SKM-1 (cell line): ENCODE measurements at regions not wholly inside any gene's neighbourhood (a gene's known extent, or its start where the extent isn't known, plus 50 kb on each side); places are given as distances from the start of the nearest gene placed in this dataset.

Source experiments
- DNase-seq: peaks from one replicate; lab custom pipeline; 2025; ENCODE audit not compliant: unreplicated experiment; lab: John Stamatoyannopoulos, UW

DNA sequence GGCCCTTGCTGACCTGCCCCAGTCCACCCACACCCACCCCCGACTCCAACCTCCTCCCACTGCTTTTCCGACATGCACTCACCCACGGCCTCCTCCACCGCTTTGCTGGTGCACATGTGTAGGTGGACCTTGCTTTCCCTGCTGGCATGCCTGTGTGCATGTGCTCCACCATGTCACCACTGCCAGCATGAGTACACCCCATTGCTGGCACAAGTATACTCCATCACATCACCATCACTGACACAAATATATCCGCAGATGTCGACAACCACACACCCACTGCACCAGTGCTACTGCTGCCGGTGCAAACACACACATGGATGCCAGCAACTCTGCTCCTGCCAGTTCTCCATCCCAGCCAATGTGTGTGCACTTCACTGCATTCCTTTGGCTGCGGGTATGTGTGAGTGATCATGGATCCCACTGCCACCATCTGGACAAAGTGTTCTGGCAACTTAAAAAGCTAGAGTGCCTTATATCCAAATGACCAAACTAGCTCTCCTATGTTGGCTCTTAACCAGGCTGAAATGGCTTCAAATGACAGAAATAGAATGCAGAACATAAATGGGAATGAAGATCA, 1072.3 kb downstream of the RAPGEF2 start:
- no peak for DNase-seq

DNA sequence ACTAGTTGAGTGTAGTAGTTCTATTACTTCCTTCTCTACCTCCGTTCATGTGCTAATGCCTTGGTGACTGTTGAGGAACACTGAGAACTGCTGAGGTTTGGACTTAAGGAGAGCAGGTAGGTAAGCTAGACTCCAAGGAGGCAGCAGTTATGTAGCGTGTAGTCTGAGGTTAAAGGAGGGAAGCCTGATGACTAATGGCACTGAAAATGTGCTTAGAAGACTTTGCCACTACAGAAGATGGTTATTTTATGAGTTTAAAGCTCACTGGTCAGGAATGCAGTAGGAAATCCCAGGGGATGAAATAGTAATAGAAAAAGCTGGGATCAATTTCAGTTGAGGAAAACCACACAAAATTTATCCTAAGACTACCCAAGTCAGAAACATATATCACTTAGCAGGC, 1077.3 kb downstream of the RAPGEF2 start:
- no peak for DNase-seq

DNA sequence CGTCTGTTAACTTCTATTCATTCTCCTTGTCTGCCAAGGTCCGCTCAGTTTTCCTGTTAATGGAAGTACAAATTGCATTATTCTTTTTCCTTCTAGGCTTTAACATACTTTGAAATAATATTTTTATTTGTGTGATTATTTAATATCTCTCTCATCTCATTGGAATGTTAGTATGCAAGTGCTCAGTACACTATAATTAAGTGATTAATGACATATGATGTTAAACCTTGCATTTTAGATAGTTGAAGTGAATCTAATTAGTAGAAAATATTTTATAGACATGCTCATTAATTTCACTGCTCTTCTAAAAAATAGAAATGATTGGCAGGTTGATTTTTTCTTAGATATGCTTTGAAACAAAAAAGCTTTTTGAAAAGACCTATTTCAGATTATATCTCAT, 1079.8 kb downstream of the RAPGEF2 start:
- no peak for DNase-seq

GRCh38 chr4:160184884-160185283, 1082.0 kb downstream of the RAPGEF2 start:
- no peak for DNase-seq

DNA sequence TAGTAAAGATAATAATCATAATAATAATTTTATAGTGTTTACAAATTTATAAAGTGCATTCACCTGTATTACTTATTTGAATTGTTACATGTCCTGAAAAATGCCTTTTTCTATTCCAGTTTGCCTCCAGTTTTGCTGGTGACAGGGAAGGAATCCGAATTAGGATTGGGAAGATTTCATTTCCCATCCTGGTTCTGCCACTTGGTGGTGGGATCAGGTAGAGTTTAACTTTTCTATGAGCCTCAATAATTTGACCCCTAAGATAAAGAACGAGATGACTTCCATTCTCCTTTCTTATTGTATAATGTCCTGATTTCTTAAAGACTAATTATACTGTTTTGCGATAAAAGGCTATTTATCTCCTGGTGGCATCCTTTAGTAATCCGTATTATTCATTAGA, 1090.9 kb downstream of the RAPGEF2 start:
- no peak for DNase-seq

DNA sequence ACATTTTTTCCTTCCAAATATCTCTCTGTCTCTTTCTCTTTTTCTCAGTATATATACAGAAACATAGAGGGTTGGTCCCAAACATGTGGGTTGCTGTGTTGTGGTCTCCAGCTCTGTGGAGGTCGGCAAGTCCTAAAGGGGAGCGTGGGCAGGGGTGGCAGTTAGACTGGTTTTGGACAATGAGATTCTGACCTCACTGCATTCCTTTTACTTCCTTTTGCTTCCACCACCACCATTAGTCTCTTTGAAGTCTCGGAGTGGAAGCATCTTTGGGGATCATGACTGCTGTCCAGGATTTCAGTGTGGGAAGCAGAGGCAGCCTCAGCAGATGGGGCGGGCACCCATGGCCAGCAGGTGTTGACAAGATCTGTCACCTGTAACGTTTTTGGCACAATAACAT, 1091.8 kb downstream of the RAPGEF2 start:
- no peak for DNase-seq

DNA sequence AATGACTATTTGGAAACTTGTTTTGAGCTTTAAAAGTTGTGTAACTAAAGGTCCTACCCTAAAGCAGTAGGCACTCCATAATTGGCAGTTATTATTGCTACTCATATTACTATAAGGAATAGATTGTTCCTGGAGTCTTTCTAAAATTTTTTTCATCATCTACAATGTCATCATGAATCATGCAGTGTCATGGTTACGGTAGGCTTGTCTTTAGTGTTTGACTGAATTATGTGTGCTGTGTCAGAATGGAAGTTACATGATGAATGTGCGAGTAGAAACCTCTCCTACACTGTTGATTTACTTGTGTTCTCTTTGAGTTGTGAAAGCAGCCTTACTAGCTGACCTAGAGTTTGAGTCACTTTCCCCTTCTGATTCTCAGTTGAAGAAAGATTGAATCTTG, 1099.9 kb downstream of the RAPGEF2 start:
- DNase-seq: no peak

DNA sequence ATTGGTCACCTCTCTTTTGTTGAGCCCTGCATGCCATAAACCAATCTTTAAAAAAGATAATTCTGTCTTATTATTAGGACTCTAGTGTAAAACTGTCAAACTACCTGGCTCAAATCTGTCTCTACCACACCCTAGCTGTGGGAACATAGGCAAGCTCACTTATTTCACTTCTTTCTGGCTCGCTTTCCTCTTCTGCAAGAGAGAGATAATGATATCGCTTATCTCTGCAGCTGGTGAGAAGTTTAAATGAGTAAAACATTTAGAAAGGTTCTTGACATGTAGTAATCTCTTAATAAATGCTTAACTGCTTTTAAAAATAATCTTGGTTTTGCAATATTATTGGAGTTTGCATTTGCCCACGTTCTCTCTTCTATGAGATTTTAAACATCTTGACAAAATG, 1109.2 kb downstream of the RAPGEF2 start:
- no peak for DNase-seq

DNA sequence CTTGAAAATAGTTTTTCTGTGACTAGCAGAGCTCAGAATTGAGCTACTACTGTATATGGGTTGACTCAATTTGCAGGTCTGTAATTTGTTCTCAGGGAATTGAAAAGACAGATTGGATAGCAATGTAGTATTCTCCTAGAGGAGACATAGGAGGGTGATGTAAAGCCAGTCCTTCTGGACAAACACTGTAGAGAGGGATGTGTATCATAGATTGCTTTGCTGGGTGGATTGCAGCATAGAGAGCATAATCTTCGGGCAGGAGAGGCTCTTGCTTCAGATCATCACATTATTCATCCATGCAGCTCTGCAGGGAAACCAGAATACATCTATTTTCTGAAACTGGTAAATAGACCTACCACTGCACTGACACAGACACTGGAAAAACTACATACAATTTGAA, 1110.5 kb downstream of the RAPGEF2 start:
- no peak for DNase-seq

GRCh38 chr4:160217352-160217751, 1114.5 kb downstream of the RAPGEF2 start:
- no peak for DNase-seq

DNA sequence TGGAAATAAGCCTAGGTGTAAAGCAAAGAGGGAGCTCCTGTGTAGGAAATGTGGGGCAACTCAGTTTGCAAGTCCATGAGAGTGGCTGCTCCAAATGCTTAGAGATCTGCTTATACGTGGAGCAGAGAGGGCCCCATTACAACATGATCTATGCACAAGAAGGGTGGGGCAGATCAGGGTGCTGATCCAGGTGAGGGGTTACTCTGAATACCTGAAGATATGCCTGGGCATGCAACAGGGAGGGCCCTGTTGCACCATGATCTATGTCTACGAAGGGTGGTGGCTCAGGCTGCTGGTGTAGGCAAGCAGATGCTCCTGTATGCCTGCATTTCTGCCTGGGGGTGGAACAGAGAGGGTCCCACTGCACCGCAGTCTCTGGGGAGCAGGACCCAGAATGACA, 1121.2 kb downstream of the RAPGEF2 start:
- no peak for DNase-seq

DNA sequence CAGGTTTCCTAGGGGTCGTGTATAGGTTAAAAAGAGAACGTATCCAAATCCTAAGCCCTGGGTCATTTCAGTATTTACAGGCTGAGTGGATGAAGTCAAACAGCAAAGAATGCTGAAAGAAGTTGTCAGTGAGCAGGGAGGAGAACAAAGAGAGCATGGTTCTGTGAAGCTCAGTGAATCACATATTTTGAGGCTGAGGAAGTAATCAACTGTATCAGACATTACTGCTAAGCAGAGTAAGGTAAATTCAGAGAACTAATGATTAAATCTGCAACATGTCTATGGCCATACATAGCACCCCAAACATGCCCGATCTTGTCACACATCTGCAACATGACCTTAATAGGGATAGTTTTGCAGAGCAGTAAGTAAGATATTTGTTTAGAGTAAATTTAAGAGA, 1130.3 kb downstream of the RAPGEF2 start:
- no peak for DNase-seq

DNA sequence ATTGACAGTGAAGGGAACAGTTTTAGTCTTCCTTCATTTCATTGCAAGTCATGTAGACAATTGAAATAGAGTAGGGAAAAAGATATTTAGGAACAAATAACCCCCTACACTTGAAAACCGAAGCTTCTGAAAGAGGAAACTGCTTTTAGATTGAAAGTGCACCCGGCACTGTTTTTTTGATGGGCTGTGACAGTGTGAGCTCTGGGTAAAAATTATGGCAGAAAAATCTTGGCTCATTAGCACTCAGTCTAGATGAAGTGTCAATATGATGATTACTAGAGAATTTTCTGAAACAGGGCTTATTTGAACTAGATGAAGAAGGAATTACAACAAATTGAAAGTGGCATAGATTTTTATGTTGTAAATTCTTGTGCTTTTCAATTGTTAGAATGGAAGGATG, 1132.4 kb downstream of the RAPGEF2 start:
- DNase-seq: no peak

GRCh38 chr4:160235771-160236170, 1132.9 kb downstream of the RAPGEF2 start:
- DNase-seq: no peak

DNA sequence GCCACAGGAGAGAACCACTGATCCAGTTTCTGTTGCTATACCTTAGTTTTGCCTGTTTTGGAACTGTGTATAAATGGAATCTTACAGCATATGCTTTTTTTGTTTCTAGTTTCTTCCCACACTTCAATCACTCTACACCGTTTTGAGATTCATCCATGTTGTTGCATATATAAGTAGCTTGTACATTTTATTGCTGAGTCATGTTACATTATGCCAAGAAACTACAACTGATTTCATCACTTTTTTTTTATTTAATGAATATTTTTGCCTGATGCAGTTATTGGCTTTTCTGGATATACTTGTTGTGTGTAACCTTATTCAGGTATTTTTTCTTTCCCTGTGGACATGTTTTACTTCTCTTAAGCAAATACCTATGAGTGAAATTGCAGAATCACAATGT, 1135.9 kb downstream of the RAPGEF2 start:
- no peak for DNase-seq

GRCh38 chr4:160247091-160247656, 1144.3 kb downstream of the RAPGEF2 start:
- DNase-seq: no peak

- no peak for DNase-seq
Measured at GRCh38 chr4:160251522-160252170, 1148.8 kb downstream of the RAPGEF2 start.

DNA sequence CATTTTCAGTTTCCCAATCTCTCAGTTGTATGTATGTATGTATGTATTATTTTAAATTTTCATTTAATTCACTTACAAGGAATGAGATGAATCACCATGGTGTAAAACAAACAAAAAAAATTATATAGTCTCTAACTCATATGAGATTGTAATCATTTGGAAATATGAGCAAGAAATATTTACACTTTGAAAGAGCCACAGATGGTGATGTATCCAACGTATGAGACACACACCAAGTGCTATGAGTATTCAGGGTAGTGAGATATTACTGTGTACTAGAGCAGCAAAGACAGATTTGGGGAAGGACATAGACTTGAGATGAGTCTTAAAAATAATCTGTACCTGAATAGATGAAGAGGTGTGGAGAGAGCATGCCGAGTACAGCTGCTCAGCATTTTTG, 1154.4 kb downstream of the RAPGEF2 start:
- no peak for DNase-seq

DNA sequence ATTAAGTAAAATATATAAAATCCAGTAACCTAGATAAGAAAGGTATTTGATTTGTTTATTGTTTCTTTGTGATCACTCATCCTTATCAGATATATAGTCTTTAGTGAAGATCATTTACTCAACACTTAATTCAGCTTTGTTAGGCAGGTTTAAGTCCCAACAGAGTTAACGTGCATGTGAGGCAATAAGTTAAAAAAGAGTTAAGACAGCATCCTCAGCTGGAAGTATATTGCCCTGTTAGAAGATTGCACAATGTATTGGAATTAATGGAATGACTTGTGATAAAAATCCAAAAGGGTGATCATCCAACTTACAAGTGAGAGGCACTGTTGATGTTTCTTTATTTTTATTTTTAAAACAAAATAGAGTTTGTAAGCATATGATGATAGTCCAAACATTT, 1162.1 kb downstream of the RAPGEF2 start:
- DNase-seq: no peak

GRCh38 chr4:160265836-160266235, 1163.0 kb downstream of the RAPGEF2 start:
- DNase-seq: no peak

GRCh38 chr4:160276785-160277325, 1174.0 kb downstream of the RAPGEF2 start:
- no peak for DNase-seq

DNA sequence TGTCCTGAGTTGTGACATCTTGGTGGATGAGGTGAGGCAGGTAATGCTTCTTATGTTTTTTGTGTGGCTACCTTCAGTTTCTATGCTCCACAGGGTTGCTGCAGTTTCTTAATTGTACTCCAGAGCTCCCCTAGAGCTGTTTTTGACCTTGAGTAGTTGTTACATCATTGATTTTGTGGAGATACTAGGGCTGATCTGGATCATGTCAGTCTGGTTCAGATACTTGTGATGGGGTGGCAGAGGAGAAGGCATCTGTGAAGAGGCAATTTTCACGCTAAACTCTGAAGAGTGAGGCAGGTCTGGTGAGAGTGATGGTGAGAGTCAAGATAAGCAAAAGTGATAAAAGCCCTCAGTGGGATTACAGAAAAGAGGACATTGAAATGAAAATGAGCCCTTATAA, 1180.2 kb downstream of the RAPGEF2 start:
- no peak for DNase-seq

DNA sequence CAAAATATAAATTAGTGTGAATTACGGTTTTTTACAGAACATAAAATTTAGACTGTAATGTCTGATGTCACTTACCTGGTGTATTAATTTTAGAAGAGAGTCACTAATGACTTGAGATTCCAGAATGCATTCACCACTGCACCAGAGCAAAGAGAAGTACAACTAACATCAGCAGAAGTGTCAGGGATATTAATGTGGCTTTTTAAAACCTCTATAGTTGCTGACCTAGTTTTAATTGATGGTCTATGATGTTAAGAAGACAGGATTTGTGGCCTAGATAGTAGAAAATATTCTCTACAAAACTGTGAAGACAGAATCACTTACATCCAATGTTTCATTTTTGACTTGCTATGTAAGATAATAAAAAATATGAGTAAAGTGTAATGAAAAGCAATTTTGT, 1181.6 kb downstream of the RAPGEF2 start:
- no peak for DNase-seq
